C4-2B (cell line): ENCODE measurements at regions not wholly inside any gene's neighbourhood (a gene's known extent, or its start where the extent isn't known, plus 50 kb on each side); places are given as distances from the start of the nearest gene placed in this dataset.

Experiments used
- ZFX ChIP-seq: fragments of 450-650 bp; IDR thresholded peaks from 2 replicates; pipeline ENCODE4 v1.6.1; 2017
- TF ChIP-seq, protein P1 (sequence below): fragments of 450-650 bp; conservative IDR thresholded peaks from 2 replicates; pipeline ENCODE4 v1.5.1; 2017; ENCODE audit warnings: mild to moderate bottlenecking

- TF ChIP-seq, protein P1, sequence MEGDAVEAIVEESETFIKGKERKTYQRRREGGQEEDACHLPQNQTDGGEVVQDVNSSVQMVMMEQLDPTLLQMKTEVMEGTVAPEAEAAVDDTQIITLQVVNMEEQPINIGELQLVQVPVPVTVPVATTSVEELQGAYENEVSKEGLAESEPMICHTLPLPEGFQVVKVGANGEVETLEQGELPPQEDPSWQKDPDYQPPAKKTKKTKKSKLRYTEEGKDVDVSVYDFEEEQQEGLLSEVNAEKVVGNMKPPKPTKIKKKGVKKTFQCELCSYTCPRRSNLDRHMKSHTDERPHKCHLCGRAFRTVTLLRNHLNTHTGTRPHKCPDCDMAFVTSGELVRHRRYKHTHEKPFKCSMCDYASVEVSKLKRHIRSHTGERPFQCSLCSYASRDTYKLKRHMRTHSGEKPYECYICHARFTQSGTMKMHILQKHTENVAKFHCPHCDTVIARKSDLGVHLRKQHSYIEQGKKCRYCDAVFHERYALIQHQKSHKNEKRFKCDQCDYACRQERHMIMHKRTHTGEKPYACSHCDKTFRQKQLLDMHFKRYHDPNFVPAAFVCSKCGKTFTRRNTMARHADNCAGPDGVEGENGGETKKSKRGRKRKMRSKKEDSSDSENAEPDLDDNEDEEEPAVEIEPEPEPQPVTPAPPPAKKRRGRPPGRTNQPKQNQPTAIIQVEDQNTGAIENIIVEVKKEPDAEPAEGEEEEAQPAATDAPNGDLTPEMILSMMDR: no peak
- TF ChIP-seq ZFX: no peak
Measured at GRCh38 chr7:46203926-46204325, 282.9 kb upstream of the IGFBP3 start.
